Left ventricle myocardium inferior (tissue), 1 donor: ENCODE measurements at regions not wholly inside any gene's neighbourhood (a gene's known extent, or its start where the extent isn't known, plus 50 kb on each side); places are given as distances from the start of the nearest gene placed in this dataset.

Experiments used
- DNase-seq: peaks from one replicate; pipeline ENCODE4 v3.0.0-alpha.2; 2020
- H3K27ac ChIP-seq: fragments of 200-600 bp; replicated peaks from 2 replicates; pipeline ENCODE4 v1.8.0; 2021
- H3K27me3 ChIP-seq: fragments of 200-600 bp; 2 replicates; pipeline ENCODE4 v1.8.0; 2021; ENCODE audit warnings: low read depth
- H3K36me3 ChIP-seq: fragments of 200-600 bp; 2 replicates; pipeline ENCODE4 v1.8.0; 2021
- H3K4me1 ChIP-seq: fragments of 200-600 bp; 2 replicates; pipeline ENCODE4 v1.8.0; 2021
- H3K4me3 ChIP-seq: fragments of 200-600 bp; 2 replicates; pipeline ENCODE4 v1.8.0; 2021; ENCODE audit warnings: mild to moderate bottlenecking, moderate library complexity
- H3K9me3 ChIP-seq: fragments of 200-600 bp; replicated peaks from 2 replicates; pipeline ENCODE4 v1.8.0; 2021
- intact Hi-C: fragments of 100-400 bp; cut with micrococcal nuclease; formaldehyde crosslinking; loops from one replicate; pipeline ENCODE4 v1.11.0; 2022
- TF ChIP-seq, protein P1 (sequence below): fragments of 200-600 bp; IDR thresholded peaks from 2 replicates; pipeline ENCODE4 v1.8.0; 2021; ENCODE audit warnings: antibody characterized with exemption, mild to moderate bottlenecking, borderline replicate concordance
- donor health status: DM: no; HTN: yes; CAD: no; lungs with severe emphysema.

DNA sequence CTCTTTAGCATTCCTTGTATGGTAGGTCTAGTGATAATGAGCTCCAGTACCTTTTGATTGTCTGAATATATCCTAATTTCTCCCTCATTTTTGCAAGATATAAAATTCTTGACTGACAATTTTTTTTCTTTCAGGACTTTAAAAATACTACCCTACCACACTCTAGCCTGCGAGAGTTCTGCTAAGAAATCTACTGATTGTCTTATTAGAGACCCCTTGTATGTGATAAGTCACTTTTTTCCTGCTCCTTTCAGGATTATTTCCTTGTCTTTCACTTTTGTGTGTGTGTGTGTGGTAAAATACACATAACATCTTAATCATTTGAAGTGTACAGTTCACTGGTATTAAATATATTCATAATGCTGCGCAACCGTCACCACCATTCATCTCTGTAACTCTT is 68.7 kb upstream of the PPP1R9A start:
- H3K9me3 ChIP-seq: peaks cover 78% of the 10 kb centered on the region
- H3K4me3 ChIP-seq: no peak overlapping the region
- no peaks in the 10 kb centered on the region for H3K36me3 ChIP-seq
- DNase-seq: no peak
- H3K27me3 ChIP-seq: no peaks in the 10 kb centered on the region
- intact Hi-C loops: no loop called here
- no peak overlapping the region for H3K27ac ChIP-seq
- TF ChIP-seq, protein P1, sequence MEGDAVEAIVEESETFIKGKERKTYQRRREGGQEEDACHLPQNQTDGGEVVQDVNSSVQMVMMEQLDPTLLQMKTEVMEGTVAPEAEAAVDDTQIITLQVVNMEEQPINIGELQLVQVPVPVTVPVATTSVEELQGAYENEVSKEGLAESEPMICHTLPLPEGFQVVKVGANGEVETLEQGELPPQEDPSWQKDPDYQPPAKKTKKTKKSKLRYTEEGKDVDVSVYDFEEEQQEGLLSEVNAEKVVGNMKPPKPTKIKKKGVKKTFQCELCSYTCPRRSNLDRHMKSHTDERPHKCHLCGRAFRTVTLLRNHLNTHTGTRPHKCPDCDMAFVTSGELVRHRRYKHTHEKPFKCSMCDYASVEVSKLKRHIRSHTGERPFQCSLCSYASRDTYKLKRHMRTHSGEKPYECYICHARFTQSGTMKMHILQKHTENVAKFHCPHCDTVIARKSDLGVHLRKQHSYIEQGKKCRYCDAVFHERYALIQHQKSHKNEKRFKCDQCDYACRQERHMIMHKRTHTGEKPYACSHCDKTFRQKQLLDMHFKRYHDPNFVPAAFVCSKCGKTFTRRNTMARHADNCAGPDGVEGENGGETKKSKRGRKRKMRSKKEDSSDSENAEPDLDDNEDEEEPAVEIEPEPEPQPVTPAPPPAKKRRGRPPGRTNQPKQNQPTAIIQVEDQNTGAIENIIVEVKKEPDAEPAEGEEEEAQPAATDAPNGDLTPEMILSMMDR: no peak
- no peaks in the 10 kb centered on the region for H3K4me1 ChIP-seq

DNA sequence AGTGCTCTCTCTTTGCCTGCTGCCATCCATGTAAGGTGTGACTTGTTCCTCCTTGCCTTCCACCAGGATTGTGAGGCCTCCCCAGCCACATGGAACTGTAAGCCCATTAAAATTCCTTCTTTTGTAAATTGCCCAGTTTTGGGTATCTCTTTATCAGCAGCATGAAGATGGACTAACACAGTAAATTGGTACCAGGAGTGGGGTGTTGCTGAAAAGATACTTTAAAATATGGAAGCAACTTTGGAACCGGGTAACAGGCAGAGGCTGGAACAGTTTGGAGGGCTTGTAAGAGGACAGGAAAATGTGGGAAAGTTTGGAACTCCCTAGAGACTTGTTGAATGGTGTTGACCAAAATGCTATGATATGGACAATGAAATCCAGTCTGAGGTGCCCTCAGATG is 63.8 kb upstream of the PPP1R9A start:
- intact Hi-C loops: no loop called here
- TF ChIP-seq, protein P1: no peak
- no peaks in the 10 kb centered on the region for H3K4me1 ChIP-seq
- no peaks in the 10 kb centered on the region for H3K36me3 ChIP-seq
- no peak for DNase-seq
- H3K27ac ChIP-seq: no peak overlapping the region
- no peak overlapping the region for H3K4me3 ChIP-seq
- no peaks in the 10 kb centered on the region for H3K27me3 ChIP-seq
- peaks cover 66% of the 10 kb centered on the region for H3K9me3 ChIP-seq

DNA sequence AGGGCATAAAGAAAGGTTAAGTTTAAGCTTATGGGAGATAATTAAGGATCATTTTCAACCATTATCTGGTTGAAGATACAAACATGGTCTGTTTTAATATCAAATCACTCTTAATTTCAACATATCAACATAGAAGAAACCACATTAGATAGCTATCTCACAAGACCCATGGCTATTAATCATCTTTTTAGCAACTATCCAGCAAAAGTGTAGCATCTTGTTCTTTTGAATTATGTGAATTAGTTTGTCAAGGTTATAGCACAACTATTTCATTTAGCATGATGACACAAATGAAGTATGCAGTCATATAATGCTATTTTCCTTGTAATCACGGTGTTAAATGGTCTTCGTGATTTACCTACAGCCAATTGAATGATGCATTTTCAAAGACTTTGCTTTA is 58.9 kb upstream of the PPP1R9A start:
- no peaks in the 10 kb centered on the region for H3K4me1 ChIP-seq
- DNase-seq: no peak
- no peak overlapping the region for H3K4me3 ChIP-seq
- H3K9me3 ChIP-seq: peaks cover 18% of the 10 kb centered on the region
- intact Hi-C loops: no loop called here
- H3K27ac ChIP-seq: no peak overlapping the region
- no peaks in the 10 kb centered on the region for H3K36me3 ChIP-seq
- TF ChIP-seq, protein P1: no peak
- H3K27me3 ChIP-seq: no peaks in the 10 kb centered on the region

DNA sequence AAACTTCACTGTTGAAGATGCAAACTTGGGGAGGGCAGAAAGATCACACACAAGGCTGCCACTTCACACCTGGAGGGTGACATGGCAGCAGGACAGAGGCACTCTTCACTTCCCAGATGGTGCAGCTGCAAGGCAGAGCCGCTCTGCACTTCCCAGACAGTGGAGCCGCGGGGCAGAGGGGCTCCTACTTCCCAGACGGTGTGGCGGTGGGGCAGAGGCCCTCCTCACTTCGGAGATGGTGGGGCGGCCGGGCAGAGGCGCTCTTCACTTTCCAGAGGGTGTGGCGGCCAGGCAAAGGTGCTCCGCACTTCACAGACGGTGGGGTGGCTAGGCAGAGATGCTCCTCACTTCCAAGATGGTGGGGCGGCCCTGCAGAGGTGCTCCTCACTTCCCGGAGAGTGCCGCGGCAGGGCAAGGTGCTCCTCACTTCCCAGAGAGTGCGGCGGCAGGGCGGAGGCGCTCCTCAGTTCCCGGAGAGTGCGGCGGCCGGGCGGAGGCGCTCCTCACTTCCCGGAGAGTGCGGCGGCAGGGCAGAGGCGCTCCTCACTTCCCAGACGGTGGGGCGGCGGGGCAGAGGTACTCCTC is 58.3 kb upstream of the PPP1R9A start:
- intact Hi-C loops: no loop called here
- Histone ChIP-seq H3K9me3 (peaks cover 13% of the 10 kb centered on the region), H3K27ac (no peak overlapping the region), H3K27me3 (no peaks in the 10 kb centered on the region), H3K4me3 (no peak overlapping the region), H3K36me3 (no peaks in the 10 kb centered on the region), H3K4me1 (no peaks in the 10 kb centered on the region)
- no peak for DNase-seq
- TF ChIP-seq, protein P1: no peak

DNA sequence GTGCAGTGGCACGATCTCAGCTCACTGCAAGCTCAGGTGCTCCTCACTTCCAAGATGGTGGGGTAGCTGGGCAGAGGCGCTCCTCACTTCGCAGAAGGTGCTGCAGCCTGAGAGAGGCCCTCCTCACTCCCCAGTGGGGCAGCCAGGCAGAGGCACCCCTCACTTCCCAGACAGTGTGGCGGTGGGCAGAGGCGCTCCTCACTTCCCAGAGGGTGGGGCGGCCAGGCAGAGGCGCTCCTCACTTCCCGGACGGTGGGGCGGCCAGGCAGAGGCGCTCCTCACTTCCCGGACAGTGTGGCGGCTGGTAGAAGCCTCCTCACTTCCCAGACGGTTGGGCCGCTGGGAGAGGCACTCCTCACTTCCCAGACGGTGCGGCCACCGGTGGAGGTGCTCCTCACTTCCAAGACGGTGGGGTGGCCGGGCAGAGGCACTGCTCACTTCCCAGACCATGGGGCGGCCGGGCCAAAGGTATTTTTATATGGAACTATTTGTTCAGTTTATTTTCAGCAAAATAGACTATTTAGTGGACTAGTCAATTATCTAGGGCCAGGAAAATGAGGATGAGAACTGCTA is 57.7 kb upstream of the PPP1R9A start:
- Histone ChIP-seq H3K36me3 (no peaks in the 10 kb centered on the region), H3K27ac (no peak overlapping the region), H3K27me3 (no peaks in the 10 kb centered on the region), H3K9me3 (peaks cover 6% of the 10 kb centered on the region), H3K4me3 (no peak overlapping the region), H3K4me1 (no peaks in the 10 kb centered on the region)
- intact Hi-C loops: no loop called here
- TF ChIP-seq, protein P1: no peak
- DNase-seq: no peak
